Endothelial cell of umbilical vein (primary cell): ENCODE measurements at regions not wholly inside any gene's neighbourhood (a gene's known extent, or its start where the extent isn't known, plus 50 kb on each side); places are given as distances from the start of the nearest gene placed in this dataset.
"Not testable (repeated sequence)": the region's sequence is repeated elsewhere in the genome, so short reads cannot be mapped to it uniquely, and the experiment has no call there.

ENCODE experiments used
- BruUV-seq: library from RNA; stranded (reverse); fragments of 400-500 nt; replicated peaks from 2 replicates; lab custom pipeline; 2021; lab: Mats Ljungman, UMichigan
- CTCF ChIA-PET: fragments of 300-600, 350-600 bp; sonication (Branson Sonifier 250); formaldehyde crosslinking; loops from one replicate; lab custom pipeline; 2021; ENCODE audit warnings: antibody characterized with exemption, inconsistent platforms; lab: Charles Lee
- POLR2A ChIA-PET: fragments of 300-600, 350-600 bp; sonication (Branson Sonifier 250); formaldehyde crosslinking; loops from one replicate; lab custom pipeline; 2021; ENCODE audit warnings: antibody characterized with exemption, inconsistent platforms; lab: Charles Lee
- DNase-seq: peaks from one replicate; pipeline ENCODE4 v3.0.0-alpha.2; 2011; ENCODE audit warnings: low read depth, low spot score
- FAIRE-seq: peaks from 2 replicates; lab custom pipeline; 2011; peaks lifted over from hg19 to GRCh38; lab: Jason Lieb, UNC
- H2AFZ ChIP-seq: 2 replicates; pipeline ENCODE4 v1.6.0; 2012; ENCODE audit warnings: low read depth, low read length, control low read depth, inconsistent platforms
- H3K27ac ChIP-seq: 2 replicates; pipeline ENCODE4 v1.5.1; 2011; ENCODE audit warnings: low read depth, mild to moderate bottlenecking, control low read depth, low read length, moderate library complexity; ENCODE audit not compliant: insufficient read depth
- H3K27me3 ChIP-seq, 2 experiments: 2 replicates each; pipeline versions ENCODE4 v1.6.0 to v1.6.1; 2011; ENCODE audit warnings: low read length in 2 of 2, mixed read lengths in 1 of 2; ENCODE audit not compliant: control insufficient read depth in 2 of 2, insufficient read depth in 2 of 2
- H3K36me3 ChIP-seq, 2 experiments: 2 replicates in 1 of 2; 3 replicates in 1 of 2; pipeline ENCODE4 v1.5.1; 2011; ENCODE audit warnings: low read length in 2 of 2, mild to moderate bottlenecking in 1 of 2, moderate library complexity in 1 of 2; ENCODE audit not compliant: control insufficient read depth in 2 of 2, insufficient read depth in 2 of 2; ENCODE audit errors: extremely low read depth in 1 of 2
- H3K4me1 ChIP-seq: 3 replicates; pipeline ENCODE4 v1.5.1; 2011; ENCODE audit warnings: mild to moderate bottlenecking, low read length; ENCODE audit not compliant: control insufficient read depth, insufficient read depth; ENCODE audit errors: extremely low read depth
- H3K4me2 ChIP-seq: 2 replicates; pipeline ENCODE4 v1.6.1; 2011; ENCODE audit warnings: low read length, control low read depth, mixed read lengths; ENCODE audit not compliant: insufficient read depth
- H3K4me3 ChIP-seq, 3 experiments: fragments of 200-600 bp in 1 of 3; sonication (generic), shearing (Covaris generic) in 1 of 3; replicated peaks in 1 of 3; 2 replicates each; pipeline ENCODE4 v1.5.1; 2011 to 2016; ENCODE audit warnings: control low read depth in 3 of 3, low read length in 3 of 3, mild to moderate bottlenecking in 2 of 3, inconsistent platforms in 1 of 3, low read depth in 1 of 3, moderate library complexity in 1 of 3; ENCODE audit not compliant: insufficient read depth in 1 of 3
- H3K79me2 ChIP-seq: 2 replicates; pipeline ENCODE4 v1.6.0; 2012; ENCODE audit warnings: low read length, inconsistent platforms; ENCODE audit not compliant: control insufficient read depth, insufficient read depth
- H3K9ac ChIP-seq: replicated peaks from 2 replicates; pipeline ENCODE3; 2011; ENCODE audit warnings: low read length, control low read depth; ENCODE audit not compliant: insufficient read depth; ENCODE audit errors: extremely low read depth
- H3K9me1 ChIP-seq: replicated peaks from 3 replicates; pipeline ENCODE4 v1.6.0; 2011; ENCODE audit warnings: mild to moderate bottlenecking, low read length; ENCODE audit not compliant: control insufficient read depth, insufficient read depth; ENCODE audit errors: extremely low read depth
- H3K9me3 ChIP-seq: replicated peaks from 2 replicates; pipeline ENCODE4 v1.5.1; 2012; ENCODE audit warnings: low read length, inconsistent platforms; ENCODE audit not compliant: control insufficient read depth, insufficient read depth
- H4K20me1 ChIP-seq: replicated peaks from 2 replicates; pipeline ENCODE3; 2011; ENCODE audit warnings: mild to moderate bottlenecking, low read length; ENCODE audit not compliant: control insufficient read depth, insufficient read depth; ENCODE audit errors: extremely low read depth
- MYC ChIP-seq: IDR thresholded peaks from one replicate; pipeline ENCODE4 v1.6.1; 2011; ENCODE audit warnings: mild to moderate bottlenecking, low read depth, low read length
- POLR2A ChIP-seq: IDR thresholded peaks from 2 replicates; pipeline ENCODE4 v1.6.1; 2012; ENCODE audit warnings: low read depth, mild to moderate bottlenecking, control low read depth, low read length
- dilution Hi-C: fragments of 300-500 bp; cut with MboI; formaldehyde crosslinking; loops from one replicate; pipeline ENCODE4 v1.15.0; 2019; ENCODE audit warnings: low sequenced_read_pairs; ENCODE audit not compliant: extremely low pct_ligation_motif_present
- intact Hi-C: fragments of 100-400 bp; cut with micrococcal nuclease; formaldehyde crosslinking; loops from one replicate; pipeline ENCODE4 v1.10.0; 2022

DNA sequence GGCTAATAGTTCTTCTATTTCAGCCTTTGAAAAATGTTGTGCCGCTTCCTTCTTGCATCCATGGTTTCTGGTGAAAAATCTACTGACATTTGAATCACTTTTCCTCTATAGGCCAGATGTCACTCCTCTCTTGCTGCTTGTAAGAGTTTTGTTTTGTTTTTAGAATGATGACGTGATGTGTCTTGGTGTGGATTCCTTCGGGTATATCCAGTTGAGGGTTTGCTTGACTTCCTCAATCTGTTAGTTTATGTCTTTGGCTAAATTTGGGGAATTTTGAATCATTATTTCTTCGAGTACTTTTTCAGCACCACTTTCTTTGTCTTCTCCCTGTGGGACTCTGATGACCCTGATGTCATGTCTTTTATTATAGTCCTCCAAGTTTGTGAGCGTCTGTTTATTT, 175.5 kb downstream of the MYLK4 start:
- Histone ChIP-seq H3K27ac (peak overlapping the region; percentile 88), H3K9me1 (no peaks in the 10 kb centered on the region), H3K4me2 (peak overlapping the region; percentile 35), H3K27me3 (no peaks in the 10 kb centered on the region), H3K9me3 (no peaks in the 10 kb centered on the region), H3K4me1 (peaks cover 44% of the 10 kb centered on the region), H3K9ac (no peak overlapping the region), H4K20me1 (no peaks in the 10 kb centered on the region), H3K36me3 (no peaks in the 10 kb centered on the region), H3K4me3 (no peak overlapping the region), H2AFZ (no peak overlapping the region), H3K79me2 (no peaks in the 10 kb centered on the region)
- CTCF ChIA-PET: no interaction called here
- dilution Hi-C loops (no loop called here), intact Hi-C loops (loop anchor here (5.0 kb wide), 1 partner anchor 978 kb away; no protein-coding TSS in a partner anchor)
- DNase-seq: peak; percentile 30
- TF ChIP-seq POLR2A (no peak), MYC (no peak)
- BruUV-seq: no TSS peak
- FAIRE-seq: peak; percentile 4
- POLR2A ChIA-PET: no interaction called here

DNA sequence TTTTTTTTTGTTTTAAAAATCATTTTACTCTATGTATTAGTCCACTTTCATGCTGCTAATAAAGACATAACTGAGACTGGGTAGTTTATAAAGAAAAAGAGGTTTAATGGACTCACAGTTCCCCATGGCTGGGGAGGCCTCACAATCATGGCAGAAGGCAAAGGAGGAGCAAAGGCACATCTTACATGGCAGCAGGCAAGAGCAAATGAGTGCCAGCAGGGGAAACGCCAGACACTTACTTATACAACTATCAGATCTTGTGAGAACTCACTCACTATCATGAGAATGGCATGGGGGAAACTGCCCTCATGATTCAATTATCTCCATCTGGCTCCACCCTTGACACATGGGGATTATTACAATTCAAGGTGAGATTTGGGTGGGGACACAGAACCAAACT, 181.3 kb downstream of the MYLK4 start:
- H3K27ac ChIP-seq, H3K79me2 ChIP-seq, CTCF ChIA-PET, H3K4me2 ChIP-seq, DNase-seq, intact Hi-C loops, H3K4me3 ChIP-seq, FAIRE-seq, H3K9ac ChIP-seq, H3K4me1 ChIP-seq, H3K9me1 ChIP-seq, POLR2A ChIA-PET, H3K9me3 ChIP-seq, H4K20me1 ChIP-seq, BruUV-seq, H2AFZ ChIP-seq, H3K36me3 ChIP-seq, dilution Hi-C loops, H3K27me3 ChIP-seq: not testable (repeated sequence)
